ENCODE measurements at regions not wholly inside any gene's neighbourhood (a gene's known extent, or its start where the extent isn't known, plus 50 kb on each side); places are given as distances from the start of the nearest gene placed in this dataset.
"Not testable (repeated sequence)": the region's sequence is repeated elsewhere in the genome, so short reads cannot be mapped to it uniquely, and the experiment has no call there.

DNA sequence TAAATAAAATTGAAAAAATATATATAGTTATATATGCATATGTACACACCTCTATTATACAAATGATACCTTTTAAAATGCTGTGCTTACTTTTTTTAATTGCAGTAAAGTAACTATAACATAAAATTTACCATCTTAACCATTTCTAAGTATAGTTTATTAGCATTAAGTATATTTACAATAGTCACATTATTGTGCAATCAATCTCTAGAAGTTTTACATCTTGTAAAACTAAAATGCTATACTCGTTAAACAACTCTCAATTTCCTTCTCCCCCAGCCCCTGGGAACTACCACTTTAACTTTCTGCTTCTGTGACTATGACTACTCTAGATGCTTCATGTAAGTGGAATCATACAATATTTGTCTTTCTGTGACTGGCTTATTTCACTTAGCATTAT lies 146.7 kb upstream of the DST start:
- H3K4me3 ChIP-seq (ENCODE audit: low read depth, low read length), result no peak overlapping the region
- TF ChIP-seq, protein P1, sequence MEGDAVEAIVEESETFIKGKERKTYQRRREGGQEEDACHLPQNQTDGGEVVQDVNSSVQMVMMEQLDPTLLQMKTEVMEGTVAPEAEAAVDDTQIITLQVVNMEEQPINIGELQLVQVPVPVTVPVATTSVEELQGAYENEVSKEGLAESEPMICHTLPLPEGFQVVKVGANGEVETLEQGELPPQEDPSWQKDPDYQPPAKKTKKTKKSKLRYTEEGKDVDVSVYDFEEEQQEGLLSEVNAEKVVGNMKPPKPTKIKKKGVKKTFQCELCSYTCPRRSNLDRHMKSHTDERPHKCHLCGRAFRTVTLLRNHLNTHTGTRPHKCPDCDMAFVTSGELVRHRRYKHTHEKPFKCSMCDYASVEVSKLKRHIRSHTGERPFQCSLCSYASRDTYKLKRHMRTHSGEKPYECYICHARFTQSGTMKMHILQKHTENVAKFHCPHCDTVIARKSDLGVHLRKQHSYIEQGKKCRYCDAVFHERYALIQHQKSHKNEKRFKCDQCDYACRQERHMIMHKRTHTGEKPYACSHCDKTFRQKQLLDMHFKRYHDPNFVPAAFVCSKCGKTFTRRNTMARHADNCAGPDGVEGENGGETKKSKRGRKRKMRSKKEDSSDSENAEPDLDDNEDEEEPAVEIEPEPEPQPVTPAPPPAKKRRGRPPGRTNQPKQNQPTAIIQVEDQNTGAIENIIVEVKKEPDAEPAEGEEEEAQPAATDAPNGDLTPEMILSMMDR (IDR thresholded peaks at IDR 0.05; ENCODE audit: borderline replicate concordance, insufficient read depth, low read depth, low read length), result no peak

GRCh38 chr6:56787209-56787608 lies 144.5 kb upstream of the DST start:
- TF ChIP-seq, protein P1 (IDR thresholded peaks at IDR 0.05; ENCODE audit: borderline replicate concordance, insufficient read depth, low read depth, low read length), result no peak
- H3K4me3 ChIP-seq (ENCODE audit: low read depth, low read length), result no peak overlapping the region

DNA sequence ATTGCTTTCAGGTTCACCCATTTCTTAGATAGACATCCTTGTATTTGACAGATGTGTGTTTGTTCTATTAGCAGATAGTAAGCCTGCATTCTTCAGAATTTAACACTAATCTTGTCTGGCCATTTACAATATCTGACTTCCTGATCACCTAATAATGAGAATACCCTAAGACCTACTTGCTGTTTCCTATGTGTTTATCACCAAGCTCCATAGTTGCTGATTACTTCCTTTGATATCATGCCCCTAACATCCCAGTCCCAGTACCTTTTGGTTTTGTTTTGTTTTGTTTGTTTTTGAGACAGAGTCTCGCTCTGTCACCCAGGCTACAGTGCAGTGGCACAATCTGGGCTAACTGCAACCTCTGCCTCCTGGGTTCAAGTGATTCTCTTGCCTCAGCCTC lies 143.6 kb upstream of the DST start:
- no peak overlapping the region for H3K4me3 ChIP-seq (ENCODE audit: low read depth, low read length)
- TF ChIP-seq, protein P1 (IDR thresholded peaks at IDR 0.05; ENCODE audit: borderline replicate concordance, insufficient read depth, low read depth, low read length), result no peak

GRCh38 chr6:56785536-56785935 lies 142.8 kb upstream of the DST start:
- H3K4me3 ChIP-seq (ENCODE audit: low read depth, low read length), result not testable (repeated sequence)

DNA sequence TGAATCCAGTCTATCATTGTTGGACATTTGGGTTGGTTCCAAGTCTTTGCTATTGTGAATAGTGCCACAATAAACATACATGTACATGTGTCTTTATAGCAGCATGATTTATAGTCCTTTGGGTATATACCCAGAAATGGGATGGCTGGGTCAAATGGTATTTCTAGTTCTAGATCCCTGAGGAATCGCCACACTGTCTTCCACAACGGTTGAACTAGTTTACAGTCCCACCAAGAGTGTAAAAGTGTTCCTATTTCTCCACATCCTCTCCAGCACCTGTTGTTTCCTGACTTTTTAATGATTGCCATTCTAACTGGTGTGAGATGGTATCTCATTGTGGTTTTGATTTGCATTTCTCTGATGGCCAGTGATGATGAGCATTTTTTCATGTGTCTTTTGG lies 137.4 kb upstream of the DST start:
- H3K4me3 ChIP-seq (ENCODE audit: low read depth, low read length), result not testable (repeated sequence)

- H3K4me3 ChIP-seq (ENCODE audit: low read depth, low read length), result not testable (repeated sequence)
These were observed 135.8 kb upstream of the DST start for GRCh38 chr6:56778503-56778902.

DNA sequence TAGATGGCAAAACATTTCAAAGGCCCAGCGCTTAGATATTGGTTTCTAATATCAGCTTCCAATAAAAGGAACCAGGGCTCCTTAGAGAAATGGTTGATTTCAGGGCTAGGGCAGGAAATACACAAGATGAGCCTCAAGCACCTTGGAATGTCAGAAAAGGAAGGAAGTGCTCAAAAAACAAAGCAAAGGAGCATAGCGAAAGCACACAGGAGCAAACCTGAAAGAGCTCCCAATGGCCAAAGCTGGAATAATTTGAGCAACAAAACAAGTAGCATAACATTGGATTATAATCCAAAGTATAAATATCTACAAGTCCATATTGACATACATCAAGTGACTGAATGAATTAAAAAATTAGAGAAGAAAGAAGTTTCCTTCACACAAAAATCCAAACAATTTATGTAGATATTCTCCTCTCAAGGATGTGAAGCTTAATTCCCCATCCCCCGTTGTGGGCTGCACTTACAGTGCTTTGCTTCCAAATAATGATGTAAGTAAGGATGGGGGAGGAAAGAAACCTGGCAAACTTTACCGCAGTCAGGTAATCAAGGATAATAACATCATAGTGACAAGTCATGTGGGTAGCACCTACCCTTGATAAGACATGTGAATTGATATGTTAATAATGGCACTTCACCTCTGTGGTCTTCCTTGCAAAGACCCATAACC lies 132.9 kb upstream of the DST start:
- no peak overlapping the region for H3K4me3 ChIP-seq (ENCODE audit: low read depth, low read length)
- TF ChIP-seq, protein P1 (IDR thresholded peaks at IDR 0.05; ENCODE audit: borderline replicate concordance, insufficient read depth, low read depth, low read length), result no peak

DNA sequence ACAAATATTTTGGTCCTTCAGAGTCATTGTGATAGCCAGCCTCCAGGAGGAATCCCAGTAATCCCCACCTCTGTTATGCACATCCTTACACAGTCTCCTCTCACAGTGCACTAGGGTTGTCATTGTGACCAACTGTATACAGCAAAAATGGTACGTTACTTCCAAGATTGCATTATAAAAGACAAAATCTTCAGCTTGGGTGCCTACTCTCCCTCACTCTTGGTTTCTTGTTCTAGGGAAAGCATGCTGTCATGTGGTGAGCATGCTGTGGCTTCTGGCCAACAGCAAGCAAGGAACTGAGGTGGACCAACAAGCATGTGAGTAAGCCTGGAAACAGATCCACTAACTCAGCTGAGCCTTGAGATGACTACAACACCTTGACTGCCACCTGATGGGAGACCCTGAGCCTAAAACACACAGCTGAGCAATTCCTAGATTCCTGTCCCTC lies 130.1 kb upstream of the DST start:
- H3K4me3 ChIP-seq (ENCODE audit: low read depth, low read length), result no peak overlapping the region
- TF ChIP-seq, protein P1 (IDR thresholded peaks at IDR 0.05; ENCODE audit: borderline replicate concordance, insufficient read depth, low read depth, low read length), result no peak

Measured in GM12875 (cell line).